ENCODE measurements at regions not wholly inside any gene's neighbourhood (a gene's known extent, or its start where the extent isn't known, plus 50 kb on each side); places are given as distances from the start of the nearest gene placed in this dataset.

GRCh38 chr5:156125118-156125517 is 201.8 kb upstream of the SGCD start:
- no peak for FAIRE-seq
- intact Hi-C loops (cut with DNase I) = no loop called here

GRCh38 chr5:156126716-156127115 is 200.2 kb upstream of the SGCD start:
- Histone ChIP-seq H3K36me3 (ENCODE audit: control insufficient read depth in 2 of 3, insufficient read depth in 3 of 3, low read length in 3 of 3) (no peaks in the 10 kb centered on the region), H3K9me3 (ENCODE audit: control insufficient read depth in 2 of 3, insufficient read depth in 1 of 3, low read length in 3 of 3) (no peaks in the 10 kb centered on the region), H3K4me1 (ENCODE audit: control insufficient read depth in 2 of 3, insufficient read depth in 2 of 3, low read depth in 1 of 3, low read length in 3 of 3) (no peaks in the 10 kb centered on the region), H3K9ac (ENCODE audit: low read length in 3 of 3) (no peak overlapping the region), H3K4me3 (ENCODE audit: low read length in 3 of 3) (no peak overlapping the region), H3K27ac (ENCODE audit: low read depth in 2 of 2, low read length in 2 of 2) (no peak overlapping the region), H3K27me3 (ENCODE audit: control insufficient read depth, insufficient read depth, low read length) (no peaks in the 10 kb centered on the region)
- no peak for TF ChIP-seq CTCF (IDR thresholded peaks at IDR 0.05; ENCODE audit: borderline replicate concordance, extremely low read depth, insufficient read depth)
- intact Hi-C loops (cut with DNase I) = no loop called here
- DNase-seq (no peak), FAIRE-seq (no peak)

More at GRCh38 chr5:156125118-156125517, 201.8 kb upstream of the SGCD start:
- DNase-seq = no peak
- no peaks in the 10 kb centered on the region for H3K27me3 ChIP-seq (ENCODE audit: control insufficient read depth, insufficient read depth, low read length)
- H3K27ac ChIP-seq (ENCODE audit: low read depth in 2 of 2, low read length in 2 of 2) = no peak overlapping the region
- H3K9me3 ChIP-seq (ENCODE audit: control insufficient read depth in 2 of 3, insufficient read depth in 1 of 3, low read length in 3 of 3) = no peaks in the 10 kb centered on the region
- no peaks in the 10 kb centered on the region for H3K4me1 ChIP-seq (ENCODE audit: control insufficient read depth in 2 of 3, insufficient read depth in 2 of 3, low read depth in 1 of 3, low read length in 3 of 3)
- H3K36me3 ChIP-seq (ENCODE audit: control insufficient read depth in 2 of 3, insufficient read depth in 3 of 3, low read length in 3 of 3) = no peaks in the 10 kb centered on the region
- no peak overlapping the region for H3K9ac ChIP-seq (ENCODE audit: low read length in 3 of 3)
- H3K4me3 ChIP-seq (ENCODE audit: low read length in 3 of 3) = no peak overlapping the region
- no peak for TF ChIP-seq CTCF (IDR thresholded peaks at IDR 0.05; ENCODE audit: borderline replicate concordance, extremely low read depth, insufficient read depth)

GRCh38 chr5:156128026-156128425 is 198.9 kb upstream of the SGCD start:
- no peak for FAIRE-seq

More at GRCh38 chr5:156128026-156128425, 198.9 kb upstream of the SGCD start:
- H3K27me3 ChIP-seq (ENCODE audit: control insufficient read depth, insufficient read depth, low read length) = no peaks in the 10 kb centered on the region
- no peak overlapping the region for H3K4me3 ChIP-seq (ENCODE audit: low read length in 3 of 3)
- H3K4me1 ChIP-seq (ENCODE audit: control insufficient read depth in 2 of 3, insufficient read depth in 2 of 3, low read depth in 1 of 3, low read length in 3 of 3) = no peaks in the 10 kb centered on the region
- intact Hi-C loops (cut with DNase I) = no loop called here
- H3K36me3 ChIP-seq (ENCODE audit: control insufficient read depth in 2 of 3, insufficient read depth in 3 of 3, low read length in 3 of 3) = no peaks in the 10 kb centered on the region
- no peak for TF ChIP-seq CTCF (IDR thresholded peaks at IDR 0.05; ENCODE audit: borderline replicate concordance, extremely low read depth, insufficient read depth)
- no peak for DNase-seq
- H3K27ac ChIP-seq (ENCODE audit: low read depth in 2 of 2, low read length in 2 of 2) = no peak overlapping the region
- no peak overlapping the region for H3K9ac ChIP-seq (ENCODE audit: low read length in 3 of 3)
- H3K9me3 ChIP-seq (ENCODE audit: control insufficient read depth in 2 of 3, insufficient read depth in 1 of 3, low read length in 3 of 3) = no peaks in the 10 kb centered on the region

Data from kidney (tissue), 13 donors.